ENCODE measurements at regions not wholly inside any gene's neighbourhood (a gene's known extent, or its start where the extent isn't known, plus 50 kb on each side); places are given as distances from the start of the nearest gene placed in this dataset.

DNA sequence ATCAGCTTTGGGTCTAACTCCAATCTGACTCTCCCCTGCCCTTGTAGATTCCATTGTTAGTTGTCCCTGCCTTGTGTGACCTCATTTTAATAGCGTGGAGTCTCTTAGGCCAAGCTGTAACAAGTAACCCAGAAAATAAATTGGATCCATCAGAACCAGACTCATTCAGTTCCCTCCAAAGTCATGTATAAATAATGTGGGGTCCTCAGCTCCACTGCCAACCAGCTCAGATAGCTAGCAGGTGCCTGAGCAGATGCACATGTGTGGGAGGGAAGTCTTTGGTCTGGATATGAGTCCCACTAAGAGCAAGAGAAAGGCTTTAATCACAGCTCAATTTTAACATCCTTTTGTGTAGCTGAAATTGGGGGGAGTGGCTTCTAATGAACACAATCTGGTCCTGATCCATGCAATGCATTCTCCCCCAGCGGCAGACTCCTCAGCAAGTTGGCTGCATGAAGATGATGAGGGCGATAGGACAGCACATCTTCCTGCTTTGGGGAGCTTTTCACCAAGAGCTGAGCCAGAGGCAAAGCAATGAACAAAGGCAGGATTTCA lies 151.6 kb downstream of the ABCC12 start:
- H3K4me1 Mint-ChIP-seq: no peaks in the 10 kb centered on the region; the same call in 2 of the 3 replicates
- no peaks in the 10 kb centered on the region for H3K79me2 ChIP-seq (replicated peaks; ENCODE audit: insufficient read depth)
- H4K20me1 ChIP-seq (replicated peaks; ENCODE audit: insufficient read depth): no peaks in the 10 kb centered on the region
- peaks cover 1% of the 10 kb centered on the region for H3K27me3 Mint-ChIP-seq (ENCODE audit: insufficient read depth, low read depth, poor library complexity)
- H2AFZ ChIP-seq: peak overlapping the region; percentile 59; the same call in 1 of the 2 replicates
- no peaks in the 10 kb centered on the region for H3K4me1 ChIP-seq (ENCODE audit: insufficient read depth)
- no peaks in the 10 kb centered on the region for H3F3A ChIP-seq (replicated peaks; ENCODE audit: low read depth)
- H3K36me3 Mint-ChIP-seq (ENCODE audit: low read depth): no peaks in the 10 kb centered on the region
- DNase-seq (ENCODE audit: low spot score) (no peak), ATAC-seq (no peak)
- no peaks in the 10 kb centered on the region for H3K36me3 ChIP-seq (ENCODE audit: insufficient read depth)
- H3K27me3 ChIP-seq (ENCODE audit: insufficient read depth): no peaks in the 10 kb centered on the region
- peaks cover 2% of the 10 kb centered on the region; the same call in 1 of the 3 replicates for H3K9me3 Mint-ChIP-seq
- peaks cover 7% of the 10 kb centered on the region; the same call in 1 of the 2 replicates for H3K9me2 ChIP-seq (ENCODE audit: insufficient read depth)
- no peak overlapping the region for H3K4me3 ChIP-seq
- H3K4me3 Mint-ChIP-seq: no peak overlapping the region
- H3K27ac Mint-ChIP-seq: no peak overlapping the region
- H3K27ac ChIP-seq (ENCODE audit: low read depth): no peak overlapping the region
- TF ChIP-seq, protein P1, sequence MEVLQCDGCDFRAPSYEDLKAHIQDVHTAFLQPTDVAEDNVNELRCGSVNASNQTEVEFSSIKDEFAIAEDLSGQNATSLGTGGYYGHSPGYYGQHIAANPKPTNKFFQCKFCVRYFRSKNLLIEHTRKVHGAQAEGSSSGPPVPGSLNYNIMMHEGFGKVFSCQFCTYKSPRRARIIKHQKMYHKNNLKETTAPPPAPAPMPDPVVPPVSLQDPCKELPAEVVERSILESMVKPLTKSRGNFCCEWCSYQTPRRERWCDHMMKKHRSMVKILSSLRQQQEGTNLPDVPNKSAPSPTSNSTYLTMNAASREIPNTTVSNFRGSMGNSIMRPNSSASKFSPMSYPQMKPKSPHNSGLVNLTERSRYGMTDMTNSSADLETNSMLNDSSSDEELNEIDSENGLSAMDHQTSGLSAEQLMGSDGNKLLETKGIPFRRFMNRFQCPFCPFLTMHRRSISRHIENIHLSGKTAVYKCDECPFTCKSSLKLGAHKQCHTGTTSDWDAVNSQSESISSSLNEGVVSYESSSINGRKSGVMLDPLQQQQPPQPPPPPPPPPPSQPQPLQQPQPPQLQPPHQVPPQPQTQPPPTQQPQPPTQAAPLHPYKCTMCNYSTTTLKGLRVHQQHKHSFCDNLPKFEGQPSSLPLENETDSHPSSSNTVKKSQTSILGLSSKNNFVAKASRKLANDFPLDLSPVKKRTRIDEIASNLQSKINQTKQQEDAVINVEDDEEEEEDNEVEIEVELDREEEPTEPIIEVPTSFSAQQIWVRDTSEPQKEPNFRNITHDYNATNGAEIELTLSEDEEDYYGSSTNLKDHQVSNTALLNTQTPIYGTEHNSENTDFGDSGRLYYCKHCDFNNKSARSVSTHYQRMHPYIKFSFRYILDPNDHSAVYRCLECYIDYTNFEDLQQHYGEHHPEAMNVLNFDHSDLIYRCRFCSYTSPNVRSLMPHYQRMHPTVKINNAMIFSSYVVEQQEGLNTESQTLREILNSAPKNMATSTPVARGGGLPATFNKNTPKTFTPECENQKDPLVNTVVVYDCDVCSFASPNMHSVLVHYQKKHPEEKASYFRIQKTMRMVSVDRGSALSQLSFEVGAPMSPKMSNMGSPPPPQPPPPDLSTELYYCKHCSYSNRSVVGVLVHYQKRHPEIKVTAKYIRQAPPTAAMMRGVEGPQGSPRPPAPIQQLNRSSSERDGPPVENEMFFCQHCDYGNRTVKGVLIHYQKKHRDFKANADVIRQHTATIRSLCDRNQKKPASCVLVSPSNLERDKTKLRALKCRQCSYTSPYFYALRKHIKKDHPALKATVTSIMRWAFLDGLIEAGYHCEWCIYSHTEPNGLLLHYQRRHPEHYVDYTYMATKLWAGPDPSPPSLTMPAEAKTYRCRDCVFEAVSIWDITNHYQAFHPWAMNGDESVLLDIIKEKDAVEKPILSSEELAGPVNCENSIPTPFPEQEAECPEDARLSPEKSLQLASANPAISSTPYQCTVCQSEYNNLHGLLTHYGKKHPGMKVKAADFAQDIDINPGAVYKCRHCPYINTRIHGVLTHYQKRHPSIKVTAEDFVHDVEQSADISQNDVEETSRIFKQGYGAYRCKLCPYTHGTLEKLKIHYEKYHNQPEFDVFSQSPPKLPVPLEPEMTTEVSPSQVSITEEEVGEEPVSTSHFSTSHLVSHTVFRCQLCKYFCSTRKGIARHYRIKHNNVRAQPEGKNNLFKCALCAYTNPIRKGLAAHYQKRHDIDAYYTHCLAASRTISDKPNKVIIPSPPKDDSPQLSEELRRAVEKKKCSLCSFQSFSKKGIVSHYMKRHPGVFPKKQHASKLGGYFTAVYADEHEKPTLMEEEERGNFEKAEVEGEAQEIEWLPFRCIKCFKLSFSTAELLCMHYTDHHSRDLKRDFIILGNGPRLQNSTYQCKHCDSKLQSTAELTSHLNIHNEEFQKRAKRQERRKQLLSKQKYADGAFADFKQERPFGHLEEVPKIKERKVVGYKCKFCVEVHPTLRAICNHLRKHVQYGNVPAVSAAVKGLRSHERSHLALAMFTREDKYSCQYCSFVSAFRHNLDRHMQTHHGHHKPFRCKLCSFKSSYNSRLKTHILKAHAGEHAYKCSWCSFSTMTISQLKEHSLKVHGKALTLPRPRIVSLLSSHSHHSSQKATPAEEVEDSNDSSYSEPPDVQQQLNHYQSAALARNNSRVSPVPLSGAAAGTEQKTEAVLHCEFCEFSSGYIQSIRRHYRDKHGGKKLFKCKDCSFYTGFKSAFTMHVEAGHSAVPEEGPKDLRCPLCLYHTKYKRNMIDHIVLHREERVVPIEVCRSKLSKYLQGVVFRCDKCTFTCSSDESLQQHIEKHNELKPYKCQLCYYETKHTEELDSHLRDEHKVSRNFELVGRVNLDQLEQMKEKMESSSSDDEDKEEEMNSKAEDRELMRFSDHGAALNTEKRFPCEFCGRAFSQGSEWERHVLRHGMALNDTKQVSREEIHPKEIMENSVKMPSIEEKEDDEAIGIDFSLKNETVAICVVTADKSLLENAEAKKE (CRISPR knock-in tag; IDR thresholded peaks at IDR 0.05): no peak
- no peak for TF ChIP-seq NANOG (IDR thresholded peaks at IDR 0.05; ENCODE audit: borderline replicate concordance)
- no peak overlapping the region for H3K4me2 ChIP-seq

DNA sequence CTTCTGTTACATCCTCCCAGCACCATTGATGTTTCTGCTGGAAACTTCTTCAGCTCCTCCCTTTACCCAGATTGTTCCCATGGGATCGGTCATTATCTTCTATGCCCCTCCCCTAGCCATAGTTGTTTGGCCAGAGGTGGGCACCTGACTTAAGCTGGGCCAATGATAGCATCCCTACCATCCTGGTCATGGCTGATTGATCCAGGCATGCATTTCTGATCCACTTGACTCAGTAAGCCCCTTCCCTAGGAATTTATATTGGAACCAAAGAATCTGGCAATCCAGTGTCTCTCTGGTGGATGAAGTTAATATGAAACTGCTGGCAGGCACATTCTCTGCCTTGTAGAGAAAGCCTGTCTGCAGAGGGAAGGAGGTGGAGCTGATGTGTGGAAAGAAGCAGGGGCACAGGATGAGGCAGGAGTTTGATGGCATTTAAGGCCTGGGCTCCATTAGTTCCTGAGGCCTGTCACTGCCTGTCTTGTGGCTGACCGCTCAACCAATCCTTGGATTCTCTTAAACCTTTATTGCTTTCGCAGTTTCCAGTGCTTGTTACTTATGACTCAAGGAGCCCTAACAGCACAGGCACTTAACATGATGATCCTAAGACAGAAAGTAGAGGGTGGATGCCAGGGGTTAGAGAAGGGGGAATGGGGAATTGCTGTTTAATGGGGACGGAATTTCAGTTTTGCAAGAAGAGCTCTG lies 152.4 kb downstream of the ABCC12 start:
- Histone ChIP-seq H3K4me2 (no peak overlapping the region), H3K4me3 (no peak overlapping the region), H3K4me1 (ENCODE audit: insufficient read depth) (no peaks in the 10 kb centered on the region), H2AFZ (0 out of 2 replicates have a peak overlapping the region, but pooled peaks have one; percentile 2), H3K9me2 (ENCODE audit: insufficient read depth) (peaks cover 7% of the 10 kb centered on the region; the same call in 1 of the 2 replicates), H3K27me3 (ENCODE audit: insufficient read depth) (no peaks in the 10 kb centered on the region), H3K27ac (ENCODE audit: low read depth) (no peak overlapping the region), H4K20me1 (replicated peaks; ENCODE audit: insufficient read depth) (no peaks in the 10 kb centered on the region), H3K36me3 (ENCODE audit: insufficient read depth) (no peaks in the 10 kb centered on the region), H3F3A (replicated peaks; ENCODE audit: low read depth) (no peaks in the 10 kb centered on the region), H3K79me2 (replicated peaks; ENCODE audit: insufficient read depth) (no peaks in the 10 kb centered on the region)
- Mint-ChIP-seq H3K4me3 (no peak overlapping the region), H3K36me3 (ENCODE audit: low read depth) (no peaks in the 10 kb centered on the region), H3K4me1 (no peaks in the 10 kb centered on the region; the same call in 2 of the 3 replicates), H3K27ac (no peak overlapping the region), H3K9me3 (peaks cover 2% of the 10 kb centered on the region; the same call in 1 of the 3 replicates), H3K27me3 (ENCODE audit: insufficient read depth, low read depth, poor library complexity) (peaks cover 1% of the 10 kb centered on the region)
- DNase-seq (ENCODE audit: low spot score): peak; percentile 58
- peak; percentile 65; the same call in 2 of the 3 replicates for ATAC-seq
- no peak for TF ChIP-seq EZH2 (IDR thresholded peaks at IDR 0.05; ENCODE audit: low read depth, unreplicated experiment)
- TF ChIP-seq, protein P1 (CRISPR knock-in tag; IDR thresholded peaks at IDR 0.05): no peak
- TF ChIP-seq ZNF114 (CRISPR knock-in tag; IDR thresholded peaks at IDR 0.05): no peak
- TF ChIP-seq NANOG (IDR thresholded peaks at IDR 0.05; ENCODE audit: borderline replicate concordance): no peak
